ENCODE measurements at regions not wholly inside any gene's neighbourhood (a gene's known extent, or its start where the extent isn't known, plus 50 kb on each side); places are given as distances from the start of the nearest gene placed in this dataset.

DNA sequence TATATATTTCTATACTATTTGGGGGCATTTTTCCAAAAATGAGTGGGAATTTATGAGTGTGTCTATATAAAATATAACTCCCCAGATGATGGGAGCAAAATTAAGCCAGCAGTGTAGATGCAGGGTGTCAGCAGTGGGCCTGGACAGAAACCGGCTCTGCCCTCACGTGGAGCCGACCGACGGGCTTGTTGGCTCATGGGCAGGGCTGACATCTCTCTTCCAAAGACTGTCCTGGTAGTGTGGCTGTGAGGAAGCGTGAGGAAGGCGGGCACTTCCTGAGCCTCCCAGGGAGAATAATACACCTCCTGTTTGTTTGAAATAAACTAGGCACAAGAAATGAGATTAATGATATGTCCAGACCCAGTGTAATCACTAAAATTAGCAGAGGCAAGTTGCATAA lies 206.5 kb downstream of the TEX29 start:
- no peaks in the 10 kb centered on the region for H3K27me3 ChIP-seq (ENCODE audit: insufficient read depth)
- TF ChIP-seq ELF1 (IDR thresholded peaks at IDR 0.05) (no peak), EZH2phosphoT487 (IDR thresholded peaks at IDR 0.05; ENCODE audit: borderline replicate concordance, low read depth) (no peak), JUND (IDR thresholded peaks at IDR 0.05) (no peak), TEAD4 (IDR thresholded peaks at IDR 0.05; ENCODE audit: borderline replicate concordance, insufficient read depth) (no peak)
- TF ChIP-seq, protein P1, sequence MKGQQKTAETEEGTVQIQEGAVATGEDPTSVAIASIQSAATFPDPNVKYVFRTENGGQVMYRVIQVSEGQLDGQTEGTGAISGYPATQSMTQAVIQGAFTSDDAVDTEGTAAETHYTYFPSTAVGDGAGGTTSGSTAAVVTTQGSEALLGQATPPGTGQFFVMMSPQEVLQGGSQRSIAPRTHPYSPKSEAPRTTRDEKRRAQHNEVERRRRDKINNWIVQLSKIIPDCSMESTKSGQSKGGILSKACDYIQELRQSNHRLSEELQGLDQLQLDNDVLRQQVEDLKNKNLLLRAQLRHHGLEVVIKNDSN (IDR thresholded peaks at IDR 0.05; ENCODE audit: borderline replicate concordance, low read depth) = no peak
- TF ChIP-seq, protein P2, sequence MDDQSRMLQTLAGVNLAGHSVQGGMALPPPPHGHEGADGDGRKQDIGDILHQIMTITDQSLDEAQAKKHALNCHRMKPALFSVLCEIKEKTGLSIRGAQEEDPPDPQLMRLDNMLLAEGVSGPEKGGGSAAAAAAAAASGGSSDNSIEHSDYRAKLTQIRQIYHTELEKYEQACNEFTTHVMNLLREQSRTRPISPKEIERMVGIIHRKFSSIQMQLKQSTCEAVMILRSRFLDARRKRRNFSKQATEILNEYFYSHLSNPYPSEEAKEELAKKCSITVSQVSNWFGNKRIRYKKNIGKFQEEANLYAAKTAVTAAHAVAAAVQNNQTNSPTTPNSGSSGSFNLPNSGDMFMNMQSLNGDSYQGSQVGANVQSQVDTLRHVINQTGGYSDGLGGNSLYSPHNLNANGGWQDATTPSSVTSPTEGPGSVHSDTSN (IDR thresholded peaks at IDR 0.05) = no peak
- ChIA-PET CTCF (no interaction called here), POLR2A (no interaction called here)
- no peaks in the 10 kb centered on the region for H3F3A ChIP-seq (replicated peaks; ENCODE audit: insufficient read depth)
- no peaks in the 10 kb centered on the region for H3K79me2 ChIP-seq (ENCODE audit: insufficient read depth)
- H3K36me3 ChIP-seq (replicated peaks in 1 of 2; ENCODE audit: control insufficient read depth in 1 of 2, insufficient read depth in 2 of 2, low read length in 1 of 2) = no peaks in the 10 kb centered on the region
- no peak overlapping the region for H2AFZ ChIP-seq (ENCODE audit: low read depth)
- H3K27ac ChIP-seq (ENCODE audit: low read depth in 2 of 2, low read length in 1 of 2) = no peak overlapping the region
- under 1% methylated on average over 7 of the region's 7 CpGs for WGBS (ENCODE audit: low lambda C conversion rate)
- no peaks in the 10 kb centered on the region for H3K4me1 ChIP-seq (ENCODE audit: control insufficient read depth in 1 of 2, insufficient read depth in 2 of 2, low read depth in 1 of 2, low read length in 1 of 2)
- H3K9me2 ChIP-seq = no peaks in the 10 kb centered on the region
- no peak overlapping the region for H3K9ac ChIP-seq
- H3K9me3 ChIP-seq = no peaks in the 10 kb centered on the region
- no peaks in the 10 kb centered on the region for H4K20me1 ChIP-seq (ENCODE audit: insufficient read depth)
- H3K4me2 ChIP-seq = no peak overlapping the region
- DNase-seq = no peak
- H3K4me3 ChIP-seq (ENCODE audit: low read depth in 2 of 2, low read length in 1 of 2) = no peak overlapping the region

DNA sequence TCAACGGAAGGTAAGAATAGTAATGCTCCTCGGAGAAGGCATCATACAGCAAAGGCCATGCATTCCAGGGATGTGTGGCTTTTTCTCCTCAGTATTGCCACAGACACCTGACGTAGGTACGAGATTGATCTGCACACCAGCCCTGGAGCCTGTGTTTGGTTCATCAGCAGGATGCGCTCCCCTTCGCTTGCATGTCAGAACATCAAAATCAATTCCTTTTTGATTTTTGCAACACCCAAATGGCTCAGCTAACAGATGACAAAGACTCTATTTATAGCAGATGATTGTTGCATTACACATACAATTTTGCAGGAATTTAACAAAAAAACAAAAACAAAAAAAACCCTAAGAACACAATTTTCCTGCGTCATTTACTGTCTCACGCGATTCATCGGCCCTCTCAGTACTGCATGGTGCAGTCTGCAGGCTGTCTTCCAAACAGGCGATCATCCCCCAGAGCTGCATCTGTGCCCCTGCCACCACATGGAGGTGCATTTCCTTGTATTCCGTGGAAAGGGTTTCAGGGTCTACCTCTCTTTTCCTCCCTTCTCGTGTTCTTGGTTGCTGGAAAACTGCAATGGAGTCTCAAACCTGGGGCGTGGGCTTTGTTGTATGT lies 207.3 kb downstream of the TEX29 start:
- POLR2A ChIA-PET = no interaction called here
- Histone ChIP-seq H3F3A (replicated peaks; ENCODE audit: insufficient read depth) (no peaks in the 10 kb centered on the region), H3K4me3 (ENCODE audit: low read depth in 2 of 2, low read length in 1 of 2) (no peak overlapping the region), H3K79me2 (ENCODE audit: insufficient read depth) (no peaks in the 10 kb centered on the region), H3K9me3 (no peaks in the 10 kb centered on the region), H3K9ac (no peak overlapping the region), H3K9me2 (no peaks in the 10 kb centered on the region), H2AFZ (ENCODE audit: low read depth) (no peak overlapping the region), H3K27me3 (ENCODE audit: insufficient read depth) (0 out of 2 replicates have a peak, but pooled peaks cover 3% of the 10 kb centered on the region), H3K4me2 (no peak overlapping the region), H3K4me1 (ENCODE audit: control insufficient read depth in 1 of 2, insufficient read depth in 2 of 2, low read depth in 1 of 2, low read length in 1 of 2) (no peaks in the 10 kb centered on the region), H4K20me1 (ENCODE audit: insufficient read depth) (no peaks in the 10 kb centered on the region), H3K27ac (ENCODE audit: low read depth in 2 of 2, low read length in 1 of 2) (no peak overlapping the region), H3K36me3 (replicated peaks in 1 of 2; ENCODE audit: control insufficient read depth in 1 of 2, insufficient read depth in 2 of 2, low read length in 1 of 2) (no peaks in the 10 kb centered on the region)
- 34% methylated on average over 14 of the region's 14 CpGs for WGBS (ENCODE audit: low lambda C conversion rate)
- no peak for DNase-seq
- CTCF ChIA-PET = no interaction called here
- TF ChIP-seq RAD21 (IDR thresholded peaks at IDR 0.05; ENCODE audit: low read length) = no peak
- no peak for TF ChIP-seq NRF1 (IDR thresholded peaks at IDR 0.05; ENCODE audit: low read depth, low read length)
- no peak for TF ChIP-seq TEAD4 (IDR thresholded peaks at IDR 0.05; ENCODE audit: borderline replicate concordance, insufficient read depth)
- no peak for TF ChIP-seq YY1 (IDR thresholded peaks at IDR 0.05; ENCODE audit: low read depth)
- TF ChIP-seq, protein P2 (IDR thresholded peaks at IDR 0.05) = no peak
- TF ChIP-seq TAF1 (IDR thresholded peaks at IDR 0.05; ENCODE audit: borderline replicate concordance, low read depth, low read length) = no peak
- no peak for TF ChIP-seq ELF1 (IDR thresholded peaks at IDR 0.05)
- TF ChIP-seq RFX5 (IDR thresholded peaks at IDR 0.05; ENCODE audit: low read length) = no peak
- TF ChIP-seq, protein P3, sequence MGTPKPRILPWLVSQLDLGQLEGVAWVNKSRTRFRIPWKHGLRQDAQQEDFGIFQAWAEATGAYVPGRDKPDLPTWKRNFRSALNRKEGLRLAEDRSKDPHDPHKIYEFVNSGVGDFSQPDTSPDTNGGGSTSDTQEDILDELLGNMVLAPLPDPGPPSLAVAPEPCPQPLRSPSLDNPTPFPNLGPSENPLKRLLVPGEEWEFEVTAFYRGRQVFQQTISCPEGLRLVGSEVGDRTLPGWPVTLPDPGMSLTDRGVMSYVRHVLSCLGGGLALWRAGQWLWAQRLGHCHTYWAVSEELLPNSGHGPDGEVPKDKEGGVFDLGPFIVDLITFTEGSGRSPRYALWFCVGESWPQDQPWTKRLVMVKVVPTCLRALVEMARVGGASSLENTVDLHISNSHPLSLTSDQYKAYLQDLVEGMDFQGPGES (IDR thresholded peaks at IDR 0.05; ENCODE audit: low read depth, low read length) = no peak
- TF ChIP-seq, protein P4, sequence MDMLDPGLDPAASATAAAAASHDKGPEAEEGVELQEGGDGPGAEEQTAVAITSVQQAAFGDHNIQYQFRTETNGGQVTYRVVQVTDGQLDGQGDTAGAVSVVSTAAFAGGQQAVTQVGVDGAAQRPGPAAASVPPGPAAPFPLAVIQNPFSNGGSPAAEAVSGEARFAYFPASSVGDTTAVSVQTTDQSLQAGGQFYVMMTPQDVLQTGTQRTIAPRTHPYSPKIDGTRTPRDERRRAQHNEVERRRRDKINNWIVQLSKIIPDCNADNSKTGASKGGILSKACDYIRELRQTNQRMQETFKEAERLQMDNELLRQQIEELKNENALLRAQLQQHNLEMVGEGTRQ (IDR thresholded peaks at IDR 0.05; ENCODE audit: borderline replicate concordance, low read depth, low read length) = no peak
- TF ChIP-seq, protein P5, sequence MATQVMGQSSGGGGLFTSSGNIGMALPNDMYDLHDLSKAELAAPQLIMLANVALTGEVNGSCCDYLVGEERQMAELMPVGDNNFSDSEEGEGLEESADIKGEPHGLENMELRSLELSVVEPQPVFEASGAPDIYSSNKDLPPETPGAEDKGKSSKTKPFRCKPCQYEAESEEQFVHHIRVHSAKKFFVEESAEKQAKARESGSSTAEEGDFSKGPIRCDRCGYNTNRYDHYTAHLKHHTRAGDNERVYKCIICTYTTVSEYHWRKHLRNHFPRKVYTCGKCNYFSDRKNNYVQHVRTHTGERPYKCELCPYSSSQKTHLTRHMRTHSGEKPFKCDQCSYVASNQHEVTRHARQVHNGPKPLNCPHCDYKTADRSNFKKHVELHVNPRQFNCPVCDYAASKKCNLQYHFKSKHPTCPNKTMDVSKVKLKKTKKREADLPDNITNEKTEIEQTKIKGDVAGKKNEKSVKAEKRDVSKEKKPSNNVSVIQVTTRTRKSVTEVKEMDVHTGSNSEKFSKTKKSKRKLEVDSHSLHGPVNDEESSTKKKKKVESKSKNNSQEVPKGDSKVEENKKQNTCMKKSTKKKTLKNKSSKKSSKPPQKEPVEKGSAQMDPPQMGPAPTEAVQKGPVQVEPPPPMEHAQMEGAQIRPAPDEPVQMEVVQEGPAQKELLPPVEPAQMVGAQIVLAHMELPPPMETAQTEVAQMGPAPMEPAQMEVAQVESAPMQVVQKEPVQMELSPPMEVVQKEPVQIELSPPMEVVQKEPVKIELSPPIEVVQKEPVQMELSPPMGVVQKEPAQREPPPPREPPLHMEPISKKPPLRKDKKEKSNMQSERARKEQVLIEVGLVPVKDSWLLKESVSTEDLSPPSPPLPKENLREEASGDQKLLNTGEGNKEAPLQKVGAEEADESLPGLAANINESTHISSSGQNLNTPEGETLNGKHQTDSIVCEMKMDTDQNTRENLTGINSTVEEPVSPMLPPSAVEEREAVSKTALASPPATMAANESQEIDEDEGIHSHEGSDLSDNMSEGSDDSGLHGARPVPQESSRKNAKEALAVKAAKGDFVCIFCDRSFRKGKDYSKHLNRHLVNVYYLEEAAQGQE (IDR thresholded peaks at IDR 0.05; ENCODE audit: low read depth, low read length) = no peak
- TF ChIP-seq TCF12 (IDR thresholded peaks at IDR 0.05) = no peak
- no peak for TF ChIP-seq SIN3A (IDR thresholded peaks at IDR 0.05; ENCODE audit: borderline replicate concordance, low read depth, low read length)
- TF ChIP-seq POLR2AphosphoS5 (IDR thresholded peaks at IDR 0.05; ENCODE audit: low read depth, low read length) = no peak
- no peak for TF ChIP-seq JUND (IDR thresholded peaks at IDR 0.05)
- no peak for TF ChIP-seq CHD2 (IDR thresholded peaks at IDR 0.05; ENCODE audit: low read length, partially characterized antibody)
- TF ChIP-seq FOXM1 (IDR thresholded peaks at IDR 0.05; ENCODE audit: low read depth) = no peak

All from SK-N-SH (cell line).